ENCODE measurements at regions not wholly inside any gene's neighbourhood (a gene's known extent, or its start where the extent isn't known, plus 50 kb on each side); places are given as distances from the start of the nearest gene placed in this dataset.

DNA sequence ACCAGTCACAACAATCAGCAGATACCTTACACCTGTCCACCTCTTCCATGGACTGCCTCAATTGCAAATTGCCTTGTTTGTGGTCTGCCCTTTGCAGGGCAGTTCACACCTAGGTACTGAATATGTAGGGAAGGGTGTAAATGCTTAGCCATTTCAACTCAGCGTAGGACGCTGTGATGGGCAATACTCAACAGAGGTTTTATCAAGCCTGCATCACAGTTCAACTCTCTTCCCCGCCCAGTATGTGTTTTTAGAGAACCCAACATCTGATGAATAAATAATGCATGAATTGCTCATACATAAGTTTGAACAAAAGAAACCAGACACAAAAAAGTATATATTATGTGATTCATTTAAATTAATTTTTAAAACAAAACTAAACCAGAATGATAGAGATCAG, 124.4 kb downstream of the P2RY1 start:
- DNase-seq = no peak

DNA sequence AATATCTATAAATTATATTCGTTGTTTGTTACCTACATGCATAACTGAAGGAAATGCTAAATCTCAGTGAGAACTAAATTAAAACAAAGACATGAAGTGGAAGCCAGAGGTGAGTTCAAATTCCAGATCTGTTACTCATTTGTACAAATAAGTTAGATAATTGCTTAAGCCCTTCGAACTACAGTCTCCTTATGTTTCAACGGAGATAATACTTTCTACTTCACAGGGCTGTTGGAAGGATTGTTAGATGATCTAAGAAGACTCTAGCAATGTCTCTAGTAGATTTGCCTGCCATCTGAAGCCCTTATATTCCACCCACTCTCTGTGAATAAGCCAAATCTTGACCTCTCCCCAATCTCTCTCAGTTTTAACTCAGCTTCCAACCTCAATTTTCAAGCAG, 125.8 kb downstream of the P2RY1 start:
- DNase-seq = no peak

DNA sequence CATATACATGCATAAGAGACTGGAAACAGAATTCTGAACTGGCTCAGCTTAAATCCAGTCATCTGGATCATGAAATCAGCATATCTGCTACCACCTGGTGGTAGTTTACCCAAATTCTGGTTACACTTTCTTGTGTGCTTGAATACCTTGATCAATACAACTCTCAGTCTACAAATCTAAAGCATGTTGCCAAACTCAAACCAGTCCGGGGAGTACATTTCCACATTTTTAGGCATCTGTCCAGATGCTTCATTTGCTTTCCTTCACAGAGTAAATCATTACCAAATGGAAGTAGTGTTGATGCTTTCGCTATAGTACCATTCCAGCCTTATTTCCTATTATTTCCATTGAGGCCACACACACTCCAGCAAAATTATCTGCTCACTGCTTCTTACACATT, 126.4 kb downstream of the P2RY1 start:
- no peak for DNase-seq

DNA sequence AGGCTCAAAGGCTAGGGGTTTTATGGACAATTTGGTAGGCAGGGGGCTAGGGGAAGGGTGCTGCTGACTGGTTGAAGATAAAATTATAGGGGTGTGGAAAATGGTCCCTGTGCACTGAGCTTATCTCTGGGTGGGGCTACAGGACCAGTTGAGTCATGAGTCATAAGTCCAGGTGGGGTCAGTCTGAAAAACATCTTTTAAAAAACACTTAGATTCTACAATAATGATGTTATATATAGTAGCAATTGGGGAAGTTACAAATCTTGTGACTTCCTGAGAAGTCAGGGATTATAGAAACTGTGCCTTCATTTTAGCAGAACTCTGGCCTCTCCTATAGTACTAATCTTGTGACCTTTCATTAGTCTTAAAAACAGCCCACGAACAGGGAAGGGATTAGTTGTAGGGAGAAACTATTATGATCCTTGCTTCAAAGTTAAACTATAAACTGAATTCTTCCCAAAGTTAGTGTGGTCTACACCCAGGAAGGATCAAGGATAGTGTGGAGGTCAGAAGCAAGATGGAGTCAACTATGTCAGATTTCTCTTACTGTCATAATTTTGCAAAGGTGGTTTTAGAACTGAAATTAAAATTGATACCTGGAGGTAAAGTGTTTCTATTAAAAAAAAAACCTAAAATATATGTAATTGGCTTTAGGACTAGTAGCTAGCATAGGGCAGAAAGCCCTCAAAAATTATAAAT, 130.1 kb downstream of the P2RY1 start:
- no peak for DNase-seq

DNA sequence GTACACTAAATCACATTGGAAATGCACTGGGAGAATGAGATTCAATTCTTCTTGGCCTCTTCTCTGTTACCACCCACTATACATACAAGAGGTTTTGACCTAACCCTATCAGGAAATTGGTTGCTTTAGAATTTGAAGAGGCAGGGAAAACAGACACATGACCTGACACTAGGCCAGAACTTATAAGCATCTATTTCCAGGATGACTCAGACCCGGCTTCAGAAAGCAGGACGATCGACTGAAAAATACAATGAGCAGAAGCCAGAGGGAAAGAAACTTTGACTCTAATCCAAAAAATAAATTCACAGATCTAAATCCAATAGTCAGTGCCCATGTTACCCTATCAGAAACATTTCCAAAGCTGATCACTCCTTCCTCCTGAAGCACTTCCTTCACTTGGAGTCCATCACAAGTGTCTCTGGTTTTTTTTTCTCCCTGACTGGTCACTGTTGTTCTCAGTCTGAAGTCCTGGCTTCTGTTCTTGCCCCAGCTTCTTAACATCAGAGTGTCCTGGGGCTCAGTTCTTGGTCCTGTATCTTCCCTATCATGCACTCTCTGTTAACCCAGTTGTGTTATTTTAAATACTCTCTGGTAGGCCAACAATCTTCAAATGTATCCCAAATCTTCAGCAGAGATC, 133.6 kb downstream of the P2RY1 start:
- no peak for DNase-seq

DNA sequence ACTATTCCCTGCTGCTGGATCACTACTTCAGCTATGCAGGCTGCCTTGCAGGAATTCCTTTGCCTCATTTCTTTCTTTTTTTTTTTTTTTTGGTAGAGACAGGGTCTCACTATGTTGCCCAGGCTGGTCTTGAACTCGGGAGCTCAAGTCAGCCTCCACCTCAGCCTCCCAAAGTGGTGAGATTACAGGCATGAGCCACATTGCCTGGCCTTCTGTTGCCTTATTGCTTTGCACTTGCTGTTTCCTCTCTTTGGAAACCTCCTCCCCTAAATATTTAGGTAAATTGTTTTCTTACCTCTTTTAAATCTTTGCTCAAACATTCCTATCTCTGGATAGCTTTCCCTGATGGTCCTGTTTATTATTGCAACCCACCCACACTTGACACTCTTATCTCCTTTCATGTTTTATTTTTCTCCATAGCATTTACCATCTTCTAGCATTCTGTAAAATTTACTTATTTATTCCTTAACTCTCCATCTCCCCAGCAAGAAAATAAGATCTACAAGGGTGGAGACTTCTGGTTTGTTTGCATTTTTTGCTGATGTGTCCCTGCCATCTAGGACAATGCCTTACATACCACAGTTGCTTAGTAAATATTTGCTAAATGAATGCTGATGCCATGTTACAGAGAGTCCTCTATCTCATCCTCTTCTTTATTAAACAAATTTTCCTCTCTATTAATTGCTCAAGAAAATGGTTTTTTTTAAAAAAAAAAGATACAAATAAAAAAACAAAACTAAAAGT, 134.8 kb downstream of the P2RY1 start:
- DNase-seq = no peak

DNA sequence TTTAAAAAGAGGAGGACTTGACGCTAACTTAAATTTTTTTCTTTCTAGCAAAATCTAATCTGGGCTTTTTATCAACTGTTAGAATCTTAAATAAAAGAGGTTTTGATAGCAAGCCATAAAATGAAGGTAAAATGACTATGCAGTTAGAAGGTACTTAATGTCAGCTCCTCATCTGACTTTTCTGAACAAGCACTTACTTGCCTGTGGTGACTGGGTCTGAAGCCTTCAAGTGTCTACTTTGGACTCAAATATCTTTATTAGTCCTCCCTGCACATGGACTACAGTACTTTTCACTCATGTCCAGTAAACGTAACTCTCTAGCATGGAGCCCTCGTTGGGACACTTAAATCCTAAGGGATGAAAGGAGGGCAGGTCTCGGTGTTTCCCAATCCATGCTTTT, 135.9 kb downstream of the P2RY1 start:
- DNase-seq = no peak

DNA sequence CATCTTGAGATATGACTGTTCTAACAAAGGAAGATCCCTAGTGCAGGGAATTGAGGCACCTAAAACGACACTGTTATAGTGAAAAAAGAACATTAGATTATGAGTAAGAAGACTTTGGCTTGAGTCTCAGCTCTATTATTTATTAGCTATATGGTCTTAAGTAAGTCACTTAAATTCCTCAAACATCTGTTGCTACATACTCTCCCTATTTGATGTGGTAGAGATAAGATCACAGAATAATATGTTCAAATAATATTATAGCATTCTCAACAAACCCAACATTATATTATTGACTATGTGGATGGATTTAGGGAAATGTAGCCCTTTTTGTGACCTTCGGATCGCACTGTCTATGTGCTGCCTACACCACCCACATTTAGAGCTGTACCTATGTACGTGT, 136.9 kb downstream of the P2RY1 start:
- DNase-seq = no peak

DNA sequence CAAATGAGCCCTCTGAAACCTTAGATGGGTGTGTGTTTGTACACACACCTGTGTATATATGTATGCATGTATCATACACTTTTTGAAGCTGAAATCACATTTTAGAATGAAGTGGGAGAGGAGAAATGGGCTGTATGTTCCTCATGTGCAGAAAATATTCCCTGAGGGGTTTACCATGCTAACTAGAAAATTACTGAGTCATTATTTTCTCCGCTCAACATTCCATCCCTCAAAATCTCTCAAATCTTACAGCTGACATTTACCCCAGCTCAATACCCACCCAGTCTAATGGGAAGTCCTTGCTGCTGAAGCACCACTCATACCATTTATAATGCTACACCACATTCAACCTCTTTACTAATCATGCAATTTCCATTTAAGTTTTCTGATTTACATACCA, 138.6 kb downstream of the P2RY1 start:
- no peak for DNase-seq

DNA sequence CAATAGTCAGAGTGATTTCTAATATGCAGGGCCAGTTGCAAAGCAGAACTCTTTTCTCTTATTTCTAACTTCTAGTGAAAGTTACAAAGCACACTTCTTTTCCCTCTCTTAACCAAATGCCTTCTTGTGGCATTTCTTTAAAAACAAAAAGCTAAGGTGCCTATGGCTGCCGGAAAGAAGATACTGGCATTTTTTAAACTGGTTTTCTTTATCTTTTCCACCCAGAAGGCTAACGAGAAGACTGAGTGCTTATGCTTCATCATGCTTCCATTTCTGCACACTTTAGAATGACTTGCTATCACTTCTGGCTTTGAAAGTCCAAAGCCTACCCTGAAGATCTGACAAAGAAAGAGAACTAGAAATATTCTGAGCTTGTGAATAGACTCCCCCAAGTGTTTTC, 141.3 kb downstream of the P2RY1 start:
- DNase-seq = no peak

DNA sequence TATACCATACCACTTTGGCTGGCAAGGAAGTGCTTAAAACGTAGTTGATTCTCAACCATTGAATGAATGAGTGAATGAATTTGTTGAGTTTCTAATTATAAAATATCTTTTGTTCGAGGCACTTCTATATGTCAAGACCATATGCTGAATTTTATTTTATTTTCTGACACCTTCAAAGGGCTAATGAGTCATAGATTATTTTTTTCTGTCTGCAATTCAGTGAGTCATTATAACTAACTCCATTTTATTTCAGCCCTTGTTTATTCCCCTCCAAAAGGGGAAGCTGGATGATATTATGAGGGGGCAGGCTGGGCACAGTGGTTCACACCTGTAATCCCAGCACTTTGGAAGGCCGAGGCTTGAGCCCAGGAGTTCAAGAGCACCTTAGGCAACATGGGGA, 142.4 kb downstream of the P2RY1 start:
- no peak for DNase-seq

DNA sequence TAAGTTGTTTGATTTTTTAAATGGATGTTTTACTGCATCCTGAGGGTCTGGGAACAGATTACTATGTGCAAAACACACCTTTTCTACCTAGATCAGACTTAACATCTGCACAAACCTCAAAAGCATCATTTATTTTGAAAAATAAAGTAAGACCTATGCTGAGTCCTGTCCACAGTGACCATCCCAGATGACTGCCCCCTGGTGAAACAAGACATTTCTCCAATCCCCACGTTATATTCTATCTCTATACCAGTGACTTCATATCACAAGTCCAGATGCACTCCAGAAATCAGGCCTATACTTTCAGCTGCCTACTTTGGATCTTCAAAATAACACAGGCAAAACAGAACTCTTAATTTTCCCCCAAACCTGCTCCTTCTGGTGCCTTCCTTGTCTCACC, 143.2 kb downstream of the P2RY1 start:
- no peak for DNase-seq

DNA sequence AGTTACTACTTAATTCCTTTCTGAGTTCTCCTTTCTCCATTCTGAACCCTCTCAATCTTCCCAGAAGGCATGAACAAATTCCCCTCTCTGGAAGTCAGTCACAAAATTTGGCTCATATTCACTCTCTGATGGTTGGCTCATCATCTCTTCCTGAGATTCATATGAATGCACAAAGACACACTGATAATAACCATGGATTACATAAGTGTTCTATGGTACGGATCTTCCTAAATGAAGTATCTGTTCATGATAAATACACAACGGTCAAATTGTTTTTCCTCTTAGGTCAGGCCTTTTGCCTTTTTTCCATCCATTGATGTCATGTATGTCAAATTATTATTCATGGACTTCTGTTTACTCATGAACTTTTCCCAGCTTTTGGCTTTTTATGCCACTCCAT, 162.6 kb downstream of the P2RY1 start:
- DNase-seq = no peak

DNA sequence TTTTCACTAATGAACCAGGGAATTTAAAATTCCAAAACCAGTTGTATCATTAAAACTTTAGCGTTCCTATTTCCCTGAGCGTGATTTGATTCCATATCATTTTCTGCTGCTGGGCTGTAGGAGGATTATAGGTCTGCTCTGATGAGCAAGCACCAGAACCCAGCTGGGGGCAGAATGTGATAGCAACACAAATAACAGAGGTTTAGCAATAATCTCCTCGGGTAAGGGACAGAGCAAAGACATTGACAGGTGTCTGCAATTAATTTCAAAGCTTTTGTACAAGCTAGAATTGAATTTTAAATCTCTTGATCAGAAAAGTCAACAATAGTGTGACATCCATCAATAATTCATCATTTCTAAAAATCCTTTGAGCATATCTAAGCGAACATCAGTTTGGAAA, 163.4 kb upstream of the RAP2B start:
- DNase-seq = no peak

DNA sequence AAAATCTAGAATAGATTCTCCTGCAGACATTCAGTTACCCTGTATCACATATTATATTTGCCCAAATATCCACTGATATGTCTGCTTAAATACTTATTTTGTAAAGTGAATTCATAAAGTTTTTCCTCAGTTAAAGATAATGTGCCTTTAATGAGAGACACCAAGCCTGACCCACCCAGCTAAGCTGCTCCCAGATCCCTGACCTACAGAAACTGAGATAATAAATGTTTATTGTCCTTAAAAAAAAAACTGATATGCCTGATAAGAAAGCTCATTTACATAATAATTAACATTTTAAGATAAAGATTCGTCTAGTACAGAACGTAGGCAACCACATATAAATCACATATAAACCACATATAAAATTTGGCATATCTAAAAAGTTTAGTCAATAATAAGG, 161.7 kb upstream of the RAP2B start:
- DNase-seq = no peak

DNA sequence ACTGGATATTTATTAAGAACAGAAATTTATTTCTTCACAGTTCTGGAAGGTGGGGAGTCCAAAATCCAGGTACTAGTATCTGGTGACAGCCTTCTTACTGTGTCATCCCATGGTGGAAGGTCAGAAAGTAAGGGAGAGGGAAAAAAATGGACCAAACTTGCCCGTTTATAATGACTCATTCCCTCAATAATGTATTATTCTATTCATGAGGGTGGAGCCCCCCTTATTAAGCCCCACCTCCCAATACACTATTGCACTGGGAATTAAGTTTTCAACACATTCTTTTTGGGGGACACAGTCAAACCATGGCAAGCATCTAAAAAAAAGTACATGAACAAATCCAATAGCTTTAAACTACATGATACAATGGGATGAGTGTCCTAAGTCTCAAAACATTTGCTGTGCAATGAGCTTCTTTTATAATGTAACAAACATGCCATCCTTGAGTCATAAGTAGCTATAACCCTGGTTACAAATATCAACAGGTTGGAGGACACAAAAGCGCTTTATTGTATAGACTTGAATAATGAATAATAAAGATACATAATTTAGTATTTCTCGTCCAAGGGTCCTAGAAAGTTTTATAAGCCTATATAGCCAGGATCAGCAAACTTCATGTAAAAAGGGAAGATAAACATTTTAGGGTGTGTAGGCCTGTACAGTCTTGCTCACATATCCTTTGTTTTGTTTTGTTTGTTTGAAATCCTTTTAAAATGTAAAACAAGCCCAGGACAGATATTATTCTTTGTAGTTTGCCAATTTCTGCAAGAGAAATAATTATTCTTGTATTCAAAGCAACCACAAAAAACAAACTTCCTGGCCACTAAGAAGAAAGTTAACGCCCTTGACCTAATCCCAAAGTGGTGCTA, 160.6 kb upstream of the RAP2B start:
- DNase-seq = no peak

DNA sequence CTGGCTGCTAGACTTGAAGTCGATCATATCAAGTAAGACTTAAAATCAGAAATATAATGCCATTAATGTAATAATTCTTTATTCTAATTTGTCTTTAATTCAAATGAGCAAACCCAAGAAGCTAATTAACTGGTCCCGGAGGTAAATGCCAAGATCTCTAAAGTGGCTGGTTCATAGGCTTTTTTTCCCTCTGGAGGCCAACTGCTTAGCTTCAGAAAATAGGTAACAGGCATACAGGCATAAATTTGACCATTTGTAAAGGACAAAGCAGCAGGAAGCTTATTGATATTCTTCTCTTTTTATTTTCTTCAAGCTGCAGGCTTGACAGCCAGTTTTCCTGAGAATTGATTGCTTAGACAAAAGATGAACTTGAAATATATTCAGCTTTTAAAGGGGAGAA, 158.6 kb upstream of the RAP2B start:
- DNase-seq = no peak

DNA sequence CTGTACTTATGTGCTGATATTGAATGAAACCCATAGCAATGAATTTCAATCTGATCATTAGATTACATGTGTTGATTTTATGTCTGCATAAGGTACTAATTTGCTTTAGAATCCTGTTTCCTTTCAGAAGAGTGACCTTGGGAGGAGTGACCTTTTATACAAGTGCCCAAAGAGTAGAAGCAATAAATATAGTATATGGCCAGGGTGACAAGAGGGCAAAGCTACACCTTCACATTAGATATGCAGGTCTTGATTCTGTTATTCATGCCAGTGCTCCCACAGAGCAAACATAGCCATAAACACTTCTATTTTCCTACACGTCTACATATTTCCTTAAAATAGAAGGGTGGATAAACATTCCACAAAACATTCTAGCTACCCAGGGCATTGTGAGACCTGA, 158.2 kb upstream of the RAP2B start:
- DNase-seq = no peak

DNA sequence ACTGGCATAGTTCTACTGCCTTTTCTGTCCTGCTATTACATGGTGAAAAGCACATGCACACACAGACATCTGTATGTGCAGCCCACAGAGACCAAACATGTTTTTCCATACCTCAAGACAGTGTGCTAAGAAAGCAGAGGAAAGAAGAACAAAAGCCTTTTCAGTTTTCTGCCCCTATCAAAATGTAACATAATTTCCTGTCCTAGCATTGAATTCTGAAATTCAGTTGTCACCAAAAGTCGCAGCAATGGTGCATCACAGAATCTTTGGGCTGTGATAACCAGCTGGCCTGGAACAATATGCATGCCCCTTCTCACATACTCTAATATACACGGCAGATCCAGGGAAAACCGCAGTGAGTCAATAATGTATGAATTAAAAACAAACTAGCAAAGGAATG, 153.8 kb upstream of the RAP2B start:
- no peak for DNase-seq

DNA sequence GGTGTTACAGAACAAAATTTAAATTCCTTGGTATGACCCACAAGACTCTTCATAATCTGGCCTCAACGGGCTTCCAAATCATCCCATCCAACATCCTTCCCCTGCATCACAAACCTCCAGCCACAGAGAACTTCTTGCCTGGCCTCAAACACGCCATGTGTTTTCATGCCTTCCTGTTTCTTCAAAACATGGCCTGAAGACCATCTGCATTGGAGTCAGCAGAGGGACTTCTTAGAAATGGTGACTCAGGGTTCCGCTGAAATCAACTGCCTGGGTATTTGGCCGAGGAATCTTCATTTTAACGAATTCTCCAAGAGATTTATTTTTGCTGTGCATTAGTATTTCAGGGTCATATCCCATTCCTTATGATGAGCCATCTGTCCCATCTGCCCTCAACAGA, 138.1 kb upstream of the RAP2B start:
- DNase-seq = no peak

DNA sequence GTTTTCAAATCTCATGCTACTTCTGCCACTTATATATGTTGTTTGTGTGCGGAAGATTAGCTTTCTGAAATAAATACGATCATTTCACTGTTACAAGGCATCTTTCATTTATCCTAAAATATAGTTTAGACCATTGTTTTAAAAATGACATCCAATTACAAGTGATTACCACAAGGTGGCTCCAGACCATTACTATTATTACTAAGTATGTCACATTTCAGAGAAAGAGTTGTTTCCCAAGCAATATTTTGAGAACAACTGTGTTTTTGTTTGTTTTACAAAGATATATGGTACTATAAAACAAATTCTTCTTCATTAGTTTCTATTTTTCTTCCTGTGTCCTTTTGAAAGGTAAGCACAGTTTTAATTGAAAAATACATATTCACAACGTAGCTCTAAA, 136.0 kb upstream of the RAP2B start:
- DNase-seq = peak; percentile 34

DNA sequence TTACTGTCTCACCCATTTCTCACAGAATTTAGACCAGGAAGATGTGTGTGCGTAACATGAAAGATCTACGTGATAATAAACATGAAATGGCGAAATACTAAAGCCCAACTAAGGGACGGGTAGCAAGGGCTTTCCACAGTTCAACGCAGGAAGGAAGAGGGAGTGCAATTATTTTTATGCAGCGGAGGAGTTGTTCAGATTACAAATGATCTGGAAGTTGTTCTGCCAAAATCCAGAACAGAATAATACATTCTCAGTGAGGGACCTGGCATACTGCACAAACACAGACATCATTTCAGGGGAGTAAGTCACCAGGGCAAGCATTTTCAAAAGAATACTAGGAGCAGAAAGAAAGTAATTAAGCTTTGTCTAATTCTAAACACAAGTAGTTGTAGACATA, 133.6 kb upstream of the RAP2B start:
- no peak for DNase-seq

DNA sequence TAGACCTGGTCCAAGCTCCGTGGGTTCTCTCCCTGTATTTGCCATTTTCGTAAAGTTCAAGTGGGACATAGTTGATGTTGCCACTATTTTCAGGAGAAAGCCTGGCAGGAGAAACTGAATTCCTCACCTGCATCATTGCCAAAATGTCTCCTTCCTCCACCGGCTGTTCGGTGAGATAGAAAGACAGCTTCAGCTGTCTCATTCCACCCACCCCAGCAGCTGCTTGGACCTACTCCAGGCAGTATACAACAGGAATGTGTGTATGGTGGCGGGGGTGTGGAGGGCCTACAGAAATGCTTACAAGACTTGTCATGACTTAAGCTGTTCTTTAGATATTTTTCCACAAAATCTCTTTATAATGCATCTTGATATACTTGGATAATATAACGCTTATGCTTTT, 132.7 kb upstream of the RAP2B start:
- DNase-seq = no peak

DNA sequence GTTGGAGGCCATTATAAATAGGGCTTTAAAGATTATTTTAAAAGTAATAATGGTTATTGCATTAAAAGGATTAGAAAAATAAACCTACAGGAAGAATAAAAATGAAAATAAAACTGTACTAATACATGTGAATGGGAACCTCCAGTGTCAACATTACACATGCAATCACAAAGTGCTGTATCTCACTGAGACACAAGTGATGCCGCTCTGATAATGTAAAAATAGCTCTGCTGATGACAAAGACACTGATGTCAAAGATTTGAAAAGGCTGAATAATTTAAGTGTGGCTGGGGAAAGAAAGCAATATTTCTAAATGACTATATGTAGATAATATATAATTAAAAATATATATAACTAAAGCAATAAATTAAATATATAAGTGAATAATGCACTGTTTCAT, 129.1 kb upstream of the RAP2B start:
- DNase-seq = no peak
